Muscle layer of colon (tissue), 2 donors: ENCODE measurements at regions not wholly inside any gene's neighbourhood (a gene's known extent, or its start where the extent isn't known, plus 50 kb on each side); places are given as distances from the start of the nearest gene placed in this dataset.

Experiments
- H3K27ac ChIP-seq: one replicate; pipeline ENCODE4 v1.7.0; 2013; ENCODE audit warnings: low read depth, mild to moderate bottlenecking, low read length, moderate library complexity
- H3K27me3 ChIP-seq, 2 donors: one replicate each; pipeline ENCODE4 v1.7.0; 2013; ENCODE audit warnings: low read length in 2 of 2, mild to moderate bottlenecking in 2 of 2; ENCODE audit not compliant: insufficient read depth in 2 of 2, control insufficient read depth in 1 of 2
- H3K36me3 ChIP-seq: one replicate; pipeline ENCODE4 v1.7.0; 2013; ENCODE audit warnings: mild to moderate bottlenecking, low read length; ENCODE audit not compliant: insufficient read depth
- H3K4me1 ChIP-seq: one replicate; pipeline ENCODE4 v1.7.0; 2013; ENCODE audit warnings: mild to moderate bottlenecking, low read length; ENCODE audit not compliant: insufficient read depth
- H3K4me3 ChIP-seq, 2 donors: one replicate each; pipeline ENCODE4 v1.7.0; 2013; ENCODE audit warnings: low read length in 2 of 2, low read depth in 1 of 2, mild to moderate bottlenecking in 1 of 2, moderate library complexity in 1 of 2
- H3K9ac ChIP-seq: one replicate; pipeline ENCODE4 v1.7.0; 2013; ENCODE audit warnings: low read length
- H3K9me3 ChIP-seq: one replicate; pipeline ENCODE4 v1.7.0; 2013; ENCODE audit warnings: mild to moderate bottlenecking, low read length
- donor health status: abdominal sarcoma.
- donor health status: Adenocarcinoma of cecum.

- H3K4me3 ChIP-seq, result no peak overlapping the region
- no peaks in the 10 kb centered on the region for H3K36me3 ChIP-seq
- no peaks in the 10 kb centered on the region for H3K27me3 ChIP-seq
- no peak overlapping the region for H3K9ac ChIP-seq
- no peak overlapping the region for H3K27ac ChIP-seq
- H3K9me3 ChIP-seq, result no peaks in the 10 kb centered on the region
- H3K4me1 ChIP-seq, result no peaks in the 10 kb centered on the region
These were observed 280.0 kb upstream of the EMCN start for GRCh38 chr4:100797791-100798190.

DNA sequence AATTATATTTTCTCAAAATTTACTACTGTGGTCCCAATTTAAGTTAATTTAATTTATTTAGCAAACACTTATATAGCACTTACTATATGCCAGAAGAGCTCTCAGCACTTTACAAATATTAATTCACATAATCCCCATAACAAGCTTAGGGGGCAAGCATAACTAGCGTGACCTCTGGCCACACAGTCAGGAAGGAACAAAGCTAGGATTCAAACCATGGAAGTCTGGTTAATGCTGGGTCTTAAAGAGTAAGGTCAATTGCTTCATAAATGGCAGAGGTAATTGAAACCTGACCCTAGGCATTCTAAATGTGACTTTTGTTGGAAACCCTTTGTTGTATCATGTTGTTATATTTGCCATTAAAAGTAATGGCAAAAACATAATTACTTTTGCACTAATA is 279.5 kb upstream of the EMCN start:
- Histone ChIP-seq H3K27ac (no peak overlapping the region), H3K36me3 (no peaks in the 10 kb centered on the region), H3K9me3 (no peaks in the 10 kb centered on the region), H3K4me3 (no peak overlapping the region), H3K4me1 (no peaks in the 10 kb centered on the region), H3K27me3 (no peaks in the 10 kb centered on the region), H3K9ac (no peak overlapping the region)

GRCh38 chr4:100796332-100796731 is 278.5 kb upstream of the EMCN start:
- Histone ChIP-seq H3K4me3 (no peak overlapping the region), H3K36me3 (no peaks in the 10 kb centered on the region), H3K9me3 (no peaks in the 10 kb centered on the region), H3K27ac (no peak overlapping the region), H3K27me3 (no peaks in the 10 kb centered on the region), H3K4me1 (no peaks in the 10 kb centered on the region), H3K9ac (no peak overlapping the region)

DNA sequence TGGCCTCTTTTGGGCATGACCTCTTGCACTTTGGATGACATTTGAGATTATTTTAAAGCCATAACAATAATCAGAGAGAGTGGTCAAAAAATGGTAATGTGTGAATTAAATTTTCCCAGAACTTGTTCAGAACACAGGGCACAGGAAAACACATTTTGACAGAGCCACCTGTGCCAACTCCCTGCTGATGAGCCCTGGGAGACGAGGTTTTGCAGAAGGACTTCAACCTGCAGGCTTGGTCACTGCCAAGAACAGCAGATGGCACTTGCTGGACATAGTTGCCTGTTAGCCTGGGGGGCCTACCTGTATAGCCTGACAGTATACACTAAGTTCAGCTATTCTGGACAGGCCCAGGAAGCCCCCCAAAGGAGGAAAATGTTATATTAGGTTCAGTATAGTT is 277.8 kb upstream of the EMCN start:
- no peak overlapping the region for H3K27ac ChIP-seq
- H3K27me3 ChIP-seq, result no peaks in the 10 kb centered on the region
- no peaks in the 10 kb centered on the region for H3K36me3 ChIP-seq
- H3K4me1 ChIP-seq, result no peaks in the 10 kb centered on the region
- no peaks in the 10 kb centered on the region for H3K9me3 ChIP-seq
- no peak overlapping the region for H3K4me3 ChIP-seq
- no peak overlapping the region for H3K9ac ChIP-seq

DNA sequence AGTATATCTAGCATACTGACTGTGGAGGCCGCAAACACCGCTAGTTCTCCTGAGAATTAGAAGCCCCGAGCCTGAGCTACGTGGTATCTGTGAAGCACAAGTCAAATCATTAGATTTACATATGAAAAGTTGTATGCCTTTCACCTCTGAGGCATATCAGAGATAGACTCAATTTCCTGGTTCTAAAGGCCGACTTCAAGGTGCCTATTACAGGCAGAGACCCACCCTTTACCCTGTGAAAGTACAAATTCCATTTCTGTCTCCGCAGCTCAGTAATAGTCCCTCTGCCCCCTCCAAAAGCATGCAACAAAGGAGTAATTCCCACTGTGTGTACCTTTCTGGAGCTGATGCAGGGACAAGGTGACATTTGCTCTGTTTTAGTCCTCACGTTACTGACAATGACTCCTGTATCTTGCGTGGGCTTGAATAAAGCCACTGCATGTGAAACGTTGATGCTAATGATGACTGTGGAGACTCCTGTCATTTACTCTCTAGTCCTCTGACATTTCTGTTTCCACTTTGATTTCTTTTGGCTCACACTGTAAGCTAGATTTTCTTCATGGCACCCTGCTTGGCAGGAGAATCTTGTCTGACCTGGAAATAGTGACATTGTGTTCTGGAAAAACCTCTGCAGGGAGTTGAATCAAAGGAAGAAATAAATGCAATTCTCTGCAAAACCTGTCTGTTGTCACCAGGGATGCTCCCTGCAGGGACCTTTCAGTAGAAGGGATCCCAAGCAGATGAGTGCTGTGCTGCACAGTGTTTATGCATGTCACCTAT is 273.2 kb upstream of the EMCN start:
- Histone ChIP-seq H3K4me1 (no peaks in the 10 kb centered on the region), H3K9me3 (no peaks in the 10 kb centered on the region), H3K9ac (no peak overlapping the region), H3K27me3 (no peaks in the 10 kb centered on the region), H3K4me3 (no peak overlapping the region), H3K27ac (no peak overlapping the region), H3K36me3 (no peaks in the 10 kb centered on the region)

- H3K36me3 ChIP-seq, result no peaks in the 10 kb centered on the region
- H3K27me3 ChIP-seq, result no peaks in the 10 kb centered on the region
- no peak overlapping the region for H3K27ac ChIP-seq
- no peaks in the 10 kb centered on the region for H3K9me3 ChIP-seq
- H3K4me3 ChIP-seq, result no peak overlapping the region
- no peaks in the 10 kb centered on the region for H3K4me1 ChIP-seq
- H3K9ac ChIP-seq, result no peak overlapping the region
These were observed 272.2 kb upstream of the EMCN start for GRCh38 chr4:100789991-100790390.

GRCh38 chr4:100786481-100786880 is 268.7 kb upstream of the EMCN start:
- Histone ChIP-seq H3K36me3 (no peaks in the 10 kb centered on the region), H3K27me3 (no peaks in the 10 kb centered on the region), H3K9me3 (no peaks in the 10 kb centered on the region), H3K9ac (no peak overlapping the region), H3K4me1 (no peaks in the 10 kb centered on the region), H3K4me3 (no peak overlapping the region), H3K27ac (no peak overlapping the region)

DNA sequence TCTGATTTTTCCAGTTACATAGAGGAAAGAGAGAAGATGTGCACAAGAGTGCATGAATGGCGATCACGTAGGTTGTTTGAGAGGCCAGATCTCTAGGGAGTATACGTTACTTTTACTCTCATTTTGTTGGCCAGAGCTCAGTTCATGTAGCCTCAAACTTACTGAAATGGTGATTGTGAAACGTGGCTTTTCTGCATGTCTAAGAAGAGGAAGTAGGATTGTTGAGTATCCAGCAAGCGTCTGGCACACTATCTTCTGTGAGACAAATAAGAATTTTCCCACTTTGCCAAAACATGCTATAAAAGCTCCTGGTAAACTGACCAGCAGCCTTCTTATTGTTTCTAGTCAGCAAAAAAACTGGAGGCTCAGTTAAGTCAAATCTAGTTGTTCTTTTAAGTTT is 264.5 kb upstream of the EMCN start:
- Histone ChIP-seq H3K9me3 (no peaks in the 10 kb centered on the region), H3K27me3 (no peaks in the 10 kb centered on the region), H3K27ac (no peak overlapping the region), H3K9ac (no peak overlapping the region), H3K36me3 (no peaks in the 10 kb centered on the region), H3K4me1 (no peaks in the 10 kb centered on the region), H3K4me3 (no peak overlapping the region)

- Histone ChIP-seq H3K27ac (no peak overlapping the region), H3K9ac (no peak overlapping the region), H3K4me3 (no peak overlapping the region), H3K4me1 (no peaks in the 10 kb centered on the region), H3K27me3 (no peaks in the 10 kb centered on the region), H3K36me3 (no peaks in the 10 kb centered on the region), H3K9me3 (no peaks in the 10 kb centered on the region)
These were observed 263.6 kb upstream of the EMCN start for GRCh38 chr4:100781435-100781834.

- H3K9me3 ChIP-seq, result no peaks in the 10 kb centered on the region
- no peaks in the 10 kb centered on the region for H3K4me1 ChIP-seq
- no peaks in the 10 kb centered on the region for H3K27me3 ChIP-seq
- no peak overlapping the region for H3K4me3 ChIP-seq
- H3K36me3 ChIP-seq, result no peaks in the 10 kb centered on the region
- no peak overlapping the region for H3K9ac ChIP-seq
- no peak overlapping the region for H3K27ac ChIP-seq
These were observed 262.3 kb upstream of the EMCN start for GRCh38 chr4:100780126-100780525.

- no peak overlapping the region for H3K27ac ChIP-seq
- H3K4me3 ChIP-seq, result no peak overlapping the region
- H3K9me3 ChIP-seq, result no peaks in the 10 kb centered on the region
- H3K4me1 ChIP-seq, result no peaks in the 10 kb centered on the region
- H3K9ac ChIP-seq, result no peak overlapping the region
- H3K27me3 ChIP-seq, result no peaks in the 10 kb centered on the region
- H3K36me3 ChIP-seq, result no peaks in the 10 kb centered on the region
These were observed 260.6 kb upstream of the EMCN start for GRCh38 chr4:100778431-100778830.

- no peaks in the 10 kb centered on the region for H3K9me3 ChIP-seq
These were observed 244.9 kb upstream of the EMCN start for GRCh38 chr4:100762738-100763137.

More at GRCh38 chr4:100762738-100763137, 244.9 kb upstream of the EMCN start:
- no peak overlapping the region for H3K4me3 ChIP-seq
- H3K4me1 ChIP-seq, result no peaks in the 10 kb centered on the region
- H3K9ac ChIP-seq, result no peak overlapping the region
- no peaks in the 10 kb centered on the region for H3K36me3 ChIP-seq
- no peaks in the 10 kb centered on the region for H3K27me3 ChIP-seq
- H3K27ac ChIP-seq, result no peak overlapping the region
